Glomerular visceral epithelial cell (primary cell): ENCODE measurements at regions not wholly inside any gene's neighbourhood (a gene's known extent, or its start where the extent isn't known, plus 50 kb on each side); places are given as distances from the start of the nearest gene placed in this dataset.
"Not testable (repeated sequence)": the region's sequence is repeated elsewhere in the genome, so short reads cannot be mapped to it uniquely, and the experiment has no call there.

Source experiments
- DNase-seq: peaks from one replicate; pipeline ENCODE4 v3.0.0-alpha.2; 2016; ENCODE audit errors: extremely low spot score

DNA sequence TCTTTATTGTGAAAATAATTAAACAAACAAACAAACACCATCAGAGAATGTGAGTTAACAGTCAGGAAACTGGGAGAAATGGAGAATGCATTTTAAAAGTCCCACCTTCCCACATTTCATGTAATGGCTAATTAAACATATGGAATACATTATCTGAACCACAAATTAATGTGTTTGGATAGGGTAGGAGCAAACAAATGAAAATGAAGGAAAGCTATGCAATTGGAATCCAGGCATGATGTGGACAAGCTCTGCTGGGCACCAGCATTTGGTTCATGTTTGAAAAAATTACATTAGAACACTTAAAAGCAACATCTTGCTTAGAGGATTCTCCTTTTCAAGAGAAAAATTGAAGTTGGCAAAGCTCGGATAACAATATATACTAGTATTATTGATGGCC lies 628.1 kb downstream of the LMO4 start:
- DNase-seq, result no peak

DNA sequence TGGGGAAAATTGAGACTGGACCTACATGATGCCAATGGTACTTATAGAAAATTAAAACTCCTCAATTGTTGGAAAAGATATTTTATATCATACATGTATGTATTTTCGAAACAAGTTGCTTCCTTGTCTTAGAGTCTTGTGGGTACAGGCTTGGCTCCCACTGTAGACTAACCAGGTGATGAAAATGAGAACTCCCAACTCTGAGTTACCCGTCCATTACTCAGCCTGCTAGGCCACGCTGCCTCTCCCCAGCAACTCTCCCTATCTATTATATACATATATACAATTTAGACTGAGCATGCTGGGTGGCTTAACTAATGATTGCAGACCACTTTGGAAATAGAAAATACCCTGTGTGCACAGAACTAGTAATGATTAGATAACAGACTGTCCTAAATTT lies 628.7 kb downstream of the LMO4 start:
- DNase-seq, result no peak

DNA sequence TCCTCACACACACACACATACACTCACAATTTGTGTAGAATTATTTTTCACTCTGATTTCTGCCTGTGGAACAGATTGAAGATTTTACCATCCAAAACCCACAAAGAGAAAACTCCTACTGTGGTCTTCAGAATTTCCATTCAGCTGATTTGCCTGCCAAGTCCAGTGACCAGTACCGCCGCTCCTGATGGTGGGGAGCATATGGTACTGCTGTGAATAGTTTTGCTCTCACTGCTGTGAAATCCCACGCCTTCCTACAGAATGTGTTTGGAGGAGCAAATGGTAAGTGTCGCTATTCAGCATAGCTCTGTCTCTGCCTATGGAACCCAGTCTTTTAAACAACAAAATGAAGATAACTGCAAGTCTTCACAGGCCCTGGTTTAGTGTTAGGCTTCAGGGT lies 629.5 kb downstream of the LMO4 start:
- DNase-seq, result no peak

DNA sequence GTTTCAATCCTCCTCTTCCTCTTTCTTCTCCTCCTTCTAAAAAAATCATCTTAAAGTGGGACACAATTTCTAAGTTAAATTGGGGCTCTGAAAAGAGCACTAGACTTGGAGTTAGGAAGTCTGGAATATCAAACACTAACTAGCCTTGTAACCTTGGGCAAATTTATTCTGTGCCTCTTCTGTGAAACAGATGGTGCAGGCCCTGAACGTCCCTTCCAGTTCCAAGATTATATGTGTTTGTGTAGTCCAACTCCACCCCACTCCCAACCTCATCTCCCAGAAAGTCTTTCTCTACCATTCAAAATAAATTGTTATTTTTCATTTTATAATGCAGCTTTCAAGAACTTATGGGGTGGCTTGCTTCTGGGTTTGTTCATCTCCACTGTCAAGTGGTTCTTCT lies 630.0 kb downstream of the LMO4 start:
- DNase-seq, result no peak

DNA sequence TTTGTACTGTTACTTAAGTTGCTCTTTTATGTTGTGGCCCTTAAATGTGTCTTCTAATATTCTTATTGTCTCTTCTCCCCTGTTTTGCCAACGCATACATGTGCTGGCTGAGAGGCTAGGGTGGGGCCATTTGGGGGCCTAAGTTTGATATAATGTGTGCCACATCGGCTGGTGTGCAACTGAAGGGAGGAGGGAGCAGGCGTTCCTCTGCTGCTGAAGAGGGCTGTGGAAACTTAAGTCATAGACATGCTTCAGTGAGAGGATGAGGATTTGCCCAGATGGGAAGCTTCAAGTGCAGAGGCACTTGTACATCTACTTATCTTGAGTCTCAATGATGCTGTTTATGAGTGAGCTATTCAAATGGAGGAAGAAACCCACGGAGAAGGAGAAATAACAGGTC lies 630.6 kb downstream of the LMO4 start:
- no peak for DNase-seq

DNA sequence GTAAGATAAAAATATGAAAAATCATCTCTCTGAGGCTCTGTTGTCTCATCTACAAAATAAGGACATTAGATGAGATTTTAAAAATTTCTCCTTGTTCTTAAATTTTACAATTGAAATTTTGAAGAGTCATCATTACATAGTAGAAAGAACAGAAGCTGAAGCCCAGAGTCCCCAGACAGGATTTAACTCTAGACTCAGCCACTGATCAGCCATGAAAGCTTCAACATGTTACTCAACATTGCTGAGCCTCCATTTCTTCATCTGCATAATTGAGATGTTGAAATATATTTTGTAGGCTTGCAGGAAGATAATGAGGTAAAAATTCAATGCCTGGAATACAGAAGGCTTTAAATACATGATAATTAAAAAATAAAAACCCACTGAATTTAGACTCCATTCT lies 633.3 kb downstream of the LMO4 start:
- no peak for DNase-seq

DNA sequence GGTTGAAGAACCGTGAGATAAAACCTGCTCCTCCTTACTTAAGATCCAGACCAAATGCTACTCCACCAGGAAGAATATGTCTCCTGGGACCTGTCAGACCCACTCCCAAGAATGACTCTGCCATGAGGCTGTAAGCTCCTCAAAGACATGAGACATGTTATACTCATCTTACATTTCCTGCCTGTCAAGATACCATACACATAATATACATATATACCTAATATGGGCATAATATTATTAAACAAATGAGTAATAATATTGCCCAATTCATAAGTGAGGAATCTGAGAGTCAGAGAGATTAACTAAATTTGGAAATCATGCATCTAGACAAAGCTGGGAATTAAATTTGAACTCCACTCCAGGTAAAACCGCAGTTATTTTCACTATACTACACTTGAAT lies 634.9 kb downstream of the LMO4 start:
- DNase-seq, result no peak

DNA sequence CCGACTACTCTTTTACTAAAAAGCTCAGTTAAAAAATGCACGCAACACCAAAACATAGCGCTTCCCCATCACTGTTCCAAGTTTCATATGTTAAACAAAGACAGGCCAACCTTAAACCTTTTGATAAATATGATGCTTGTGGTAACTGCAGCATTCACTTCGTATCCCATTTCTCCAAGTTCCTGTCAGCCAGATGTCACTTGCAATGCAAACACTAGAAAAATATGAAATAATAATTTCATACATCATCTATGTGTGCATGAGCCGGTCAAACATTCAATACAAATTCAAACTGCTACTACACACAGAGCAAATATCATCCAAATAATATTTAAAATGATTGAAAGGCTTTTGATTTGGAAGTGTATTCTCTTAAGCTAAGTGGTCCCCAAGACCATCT lies 636.5 kb downstream of the LMO4 start:
- DNase-seq, result no peak

DNA sequence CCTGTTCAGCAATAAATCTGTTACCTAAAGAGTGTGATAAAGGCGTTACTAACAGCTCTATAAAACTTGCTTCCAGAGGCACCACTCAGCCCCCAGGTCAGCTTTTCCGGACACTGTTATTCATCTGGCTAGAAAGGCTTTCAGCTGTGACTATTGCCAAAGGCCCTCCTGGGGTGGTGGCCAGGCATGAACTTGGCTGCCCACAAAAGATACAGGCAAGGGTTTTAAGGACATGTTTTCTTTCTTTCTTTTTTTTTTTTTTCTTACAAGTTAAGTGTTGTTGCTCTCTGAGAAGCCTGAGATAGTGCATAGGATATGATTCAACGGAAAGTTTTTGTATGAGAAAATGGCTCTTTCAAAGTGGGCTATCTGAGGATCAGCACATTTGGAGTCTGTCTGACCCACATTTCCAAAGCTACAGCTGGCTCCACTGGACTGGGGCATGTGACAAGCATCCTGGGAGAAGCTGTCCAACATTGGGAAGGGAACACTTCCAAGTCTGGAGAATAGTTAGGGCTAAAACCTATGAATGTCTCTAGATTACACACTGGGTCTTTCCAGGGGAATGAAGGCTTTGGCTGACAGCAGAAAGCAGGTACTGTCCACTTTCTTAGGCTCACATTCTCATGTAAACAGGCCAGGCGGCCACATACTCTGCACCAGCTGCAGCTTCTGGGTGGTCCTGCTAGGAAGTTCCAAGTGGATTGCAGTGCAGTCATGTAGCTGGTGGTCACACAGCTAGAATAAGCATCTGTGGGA lies 639.7 kb downstream of the LMO4 start:
- peak; percentile 60 for DNase-seq

DNA sequence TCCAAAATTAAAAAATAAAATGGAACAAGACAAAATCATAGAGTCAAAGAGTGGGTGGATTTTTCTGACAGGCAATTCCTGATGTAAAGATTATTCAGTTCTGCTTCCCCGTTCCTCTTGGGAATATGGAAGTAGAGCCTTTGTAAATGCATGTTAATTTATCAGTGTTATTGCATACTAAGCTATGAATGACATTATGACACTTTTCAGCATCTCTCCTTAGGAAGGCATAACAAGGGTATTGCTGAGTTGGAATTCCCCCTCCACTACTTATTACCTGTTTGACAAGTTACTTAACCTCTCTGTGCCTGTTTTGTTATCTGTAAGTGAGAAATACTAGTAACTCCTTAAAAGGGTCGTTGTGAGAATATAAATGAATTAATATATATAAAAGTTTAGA lies 640.4 kb downstream of the LMO4 start:
- DNase-seq, result no peak

DNA sequence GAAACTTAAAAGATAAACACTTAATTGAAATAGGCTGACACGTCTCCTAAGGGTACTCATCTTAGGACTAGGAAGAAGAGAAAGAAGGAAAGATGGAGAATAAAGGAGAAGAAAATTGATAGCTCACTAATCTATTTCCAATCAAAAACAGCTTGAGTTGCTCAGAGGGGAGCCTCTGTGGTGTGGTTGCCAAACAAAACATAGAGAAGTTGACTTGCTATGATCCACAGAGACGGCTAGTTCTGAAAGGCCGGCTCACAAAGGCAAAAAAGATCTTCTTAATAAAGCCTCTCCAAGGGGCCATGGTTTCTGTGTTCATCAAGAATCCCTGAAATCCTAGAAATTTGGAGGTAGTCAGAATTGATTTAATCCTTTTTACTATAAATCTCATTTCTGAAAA lies 644.1 kb downstream of the LMO4 start:
- DNase-seq, result no peak

DNA sequence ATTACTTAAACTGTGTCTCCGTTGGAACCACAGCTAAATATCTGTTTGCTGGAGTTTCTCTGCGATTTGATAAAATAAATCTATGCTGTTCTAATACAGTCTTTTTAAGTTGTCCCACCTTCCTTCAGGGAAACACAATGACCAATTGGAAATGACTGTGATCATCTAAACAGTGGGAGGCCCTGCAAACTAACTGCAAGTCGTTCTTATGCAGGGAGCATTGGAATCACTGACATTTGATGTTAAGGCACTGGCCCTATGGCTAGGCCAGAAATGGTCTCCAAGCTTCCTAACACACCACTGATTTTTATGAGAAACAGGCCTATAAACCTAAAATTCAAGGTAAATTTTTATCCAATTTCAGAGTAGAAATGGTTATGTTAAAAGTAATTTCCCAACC lies 645.2 kb downstream of the LMO4 start:
- no peak for DNase-seq

DNA sequence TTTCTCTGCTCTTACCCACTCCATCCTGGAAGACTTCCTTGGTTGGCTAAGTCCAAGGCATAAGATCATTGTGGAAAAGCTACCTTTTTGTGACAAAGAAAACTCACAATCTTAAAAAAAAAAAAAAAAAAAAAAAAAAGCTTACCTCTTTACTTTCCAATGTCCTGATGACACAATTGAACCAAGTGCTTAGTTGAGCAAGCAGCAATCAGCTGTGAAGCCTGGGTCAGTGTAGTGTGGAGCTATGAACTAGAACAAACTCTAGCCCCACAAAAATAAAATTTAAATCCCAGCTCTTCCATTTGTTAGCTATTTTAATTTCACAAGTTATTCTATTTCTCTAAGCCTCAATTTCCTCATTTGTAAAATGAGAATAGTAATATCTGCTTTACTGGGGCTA lies 647.6 kb downstream of the LMO4 start:
- DNase-seq, result no peak

DNA sequence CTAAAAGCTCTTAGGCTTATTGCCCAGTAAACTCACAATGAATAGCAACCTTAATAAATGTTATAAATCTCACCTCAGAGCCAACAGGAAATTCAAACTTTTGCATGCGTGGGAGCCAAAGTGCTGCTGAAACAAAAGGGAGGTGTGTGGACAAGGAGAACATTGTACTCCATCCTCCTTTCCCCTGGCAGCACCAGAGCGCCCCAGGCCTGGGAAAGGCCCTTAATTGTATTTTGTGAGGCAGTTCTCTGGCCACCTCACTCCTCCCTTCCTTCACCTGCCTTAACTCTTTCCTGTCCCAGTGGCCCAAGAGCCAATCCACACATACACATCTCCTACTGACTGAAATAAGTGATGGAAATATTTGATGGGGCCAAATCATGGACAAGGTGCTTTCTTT lies 648.5 kb downstream of the LMO4 start:
- DNase-seq, result no peak

DNA sequence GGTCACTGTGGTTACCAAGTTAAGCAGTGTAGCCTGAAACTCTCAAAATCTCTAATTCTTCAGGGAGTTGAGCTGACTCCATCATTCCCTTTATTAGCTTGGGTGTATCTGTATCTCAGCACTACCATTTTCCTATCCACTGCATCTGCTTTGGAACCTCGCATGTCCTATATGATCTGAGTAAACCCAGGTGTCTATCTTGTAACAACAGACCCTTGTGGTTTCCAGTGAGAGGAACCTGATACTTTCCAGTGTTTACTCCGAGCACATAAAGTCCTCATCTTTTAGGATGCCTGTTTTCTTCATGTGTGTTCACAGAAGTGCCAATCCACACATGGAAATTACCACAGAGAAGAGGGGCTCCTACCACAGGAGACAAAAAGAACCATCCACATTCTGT lies 650.4 kb downstream of the LMO4 start:
- DNase-seq, result no peak

DNA sequence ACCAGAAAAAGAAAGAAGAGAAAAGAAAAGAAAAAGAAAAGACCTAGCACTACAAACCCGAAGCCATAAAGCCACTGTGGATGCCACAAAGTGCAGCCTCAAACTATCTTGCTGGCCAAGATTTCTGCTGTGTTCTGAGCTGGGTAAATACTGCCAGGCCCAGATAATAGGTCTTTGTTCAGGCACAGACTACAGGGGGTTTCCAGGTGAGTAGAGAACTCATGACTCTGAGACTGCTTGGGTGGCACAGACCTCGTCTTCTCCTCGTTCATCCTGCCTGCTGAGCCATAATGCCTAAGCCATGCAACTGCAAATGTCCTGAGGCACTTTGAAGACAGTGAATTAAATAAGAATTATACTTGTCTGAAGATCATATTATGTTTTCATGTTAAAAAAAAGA lies 651.8 kb downstream of the LMO4 start:
- DNase-seq, result no peak

DNA sequence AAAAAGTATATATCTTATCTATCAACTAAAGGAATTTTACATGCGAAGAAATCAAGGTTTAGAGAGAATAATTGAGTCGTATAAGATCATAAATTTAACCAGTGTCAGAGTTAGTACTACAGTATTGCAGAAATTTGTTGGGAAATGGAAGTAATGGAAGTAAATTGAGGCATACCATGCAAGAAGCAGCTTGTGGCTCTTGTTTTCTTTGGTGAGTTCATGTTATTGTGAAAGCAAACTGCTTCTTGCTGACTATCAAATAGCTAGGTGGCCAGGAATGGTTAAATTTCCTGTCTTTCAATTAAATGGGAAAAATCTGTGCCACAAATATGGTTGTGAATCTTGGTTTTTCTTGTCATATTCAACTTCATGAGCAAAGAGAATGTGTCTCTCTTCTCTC lies 652.7 kb downstream of the LMO4 start:
- DNase-seq, result no peak

DNA sequence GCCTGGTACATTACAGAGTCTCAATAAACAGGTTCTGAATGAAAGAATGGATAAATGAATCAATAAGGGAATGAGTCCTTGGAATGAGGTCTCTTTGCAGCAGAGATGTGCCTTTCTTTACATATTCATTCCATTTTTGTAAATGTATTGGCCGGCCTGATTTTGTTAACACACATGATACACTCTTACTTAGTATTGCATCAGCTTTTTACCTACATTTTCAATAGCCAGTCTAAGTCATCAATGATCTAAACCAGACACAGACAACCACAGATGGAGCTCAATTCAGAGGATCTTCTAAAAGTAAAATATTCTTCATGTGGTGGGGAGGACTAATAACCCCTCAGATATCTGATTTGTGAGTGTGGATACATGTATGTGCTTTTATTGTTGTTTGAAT lies 653.1 kb downstream of the LMO4 start:
- DNase-seq, result no peak

DNA sequence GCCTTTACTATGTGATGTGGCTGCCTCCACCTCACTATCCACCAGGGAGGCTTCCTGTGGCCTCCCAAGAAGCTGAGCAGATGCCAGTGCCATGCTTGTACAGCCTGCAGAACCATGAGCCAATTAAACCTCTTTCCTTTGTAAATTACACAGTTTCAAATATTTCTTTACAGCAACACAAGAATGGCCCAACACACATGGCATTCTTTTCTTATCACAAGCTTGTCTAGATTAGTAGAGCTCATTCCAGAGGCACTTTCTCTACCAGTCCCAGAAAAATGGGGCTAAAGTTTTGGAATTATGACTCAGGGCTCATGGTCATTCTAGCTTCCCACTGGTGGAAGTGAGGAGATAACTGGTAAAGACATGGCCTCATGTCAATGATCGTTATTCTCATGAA lies 655.2 kb downstream of the LMO4 start:
- no peak for DNase-seq

DNA sequence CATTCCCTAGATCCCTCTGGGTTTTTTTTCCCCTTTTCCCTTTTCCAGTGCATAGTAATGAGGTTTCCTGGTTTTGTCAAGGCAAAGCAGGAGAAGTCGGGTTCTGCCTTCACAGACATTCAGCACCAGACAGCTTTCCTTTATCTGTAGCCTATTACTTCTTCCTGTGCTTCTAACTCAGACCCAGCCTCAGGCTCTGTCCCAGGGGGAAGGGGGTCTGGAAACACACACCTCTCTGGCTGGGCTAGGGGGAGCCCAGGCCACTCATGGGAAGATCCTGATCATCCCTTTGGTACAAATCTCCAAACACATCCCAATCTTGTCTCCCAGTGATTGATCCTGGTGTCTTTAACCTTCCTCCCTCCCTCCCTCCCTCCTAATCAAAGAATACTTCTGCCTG lies 656.4 kb downstream of the LMO4 start:
- DNase-seq, result no peak

DNA sequence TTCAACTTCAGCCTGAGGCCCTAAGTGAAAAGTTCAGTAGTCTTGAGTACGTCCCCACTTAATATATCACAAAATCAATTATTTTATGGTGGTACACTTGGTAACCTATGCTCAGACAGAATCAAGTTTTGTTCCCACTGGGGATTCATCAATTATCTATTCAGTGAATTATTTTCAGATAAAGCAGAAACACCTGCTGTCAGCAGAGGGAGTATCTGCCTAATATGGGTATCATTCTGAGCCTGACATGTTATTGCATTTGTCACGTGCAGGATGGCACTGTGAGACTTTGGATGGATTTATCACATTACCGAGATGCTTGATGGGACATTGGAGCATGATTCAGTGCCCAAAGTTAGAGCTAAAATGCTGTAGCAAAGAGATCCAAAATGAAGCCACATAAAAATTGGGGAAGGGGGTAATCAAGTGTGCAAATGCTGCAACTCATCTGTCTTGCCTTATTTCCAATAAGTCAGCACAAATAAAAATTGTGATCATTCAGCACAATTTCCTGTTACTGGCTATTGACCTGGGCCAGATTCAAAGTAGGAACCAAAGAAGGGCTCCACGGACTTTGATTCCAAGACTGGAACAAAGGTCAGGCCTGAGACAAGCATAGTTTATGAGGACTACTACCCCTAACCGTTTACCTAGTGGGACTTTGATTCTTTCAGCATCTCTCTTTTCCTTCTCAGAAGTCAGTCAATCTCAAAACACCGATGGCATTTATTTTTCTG lies 657.6 kb downstream of the LMO4 start:
- DNase-seq, result no peak

DNA sequence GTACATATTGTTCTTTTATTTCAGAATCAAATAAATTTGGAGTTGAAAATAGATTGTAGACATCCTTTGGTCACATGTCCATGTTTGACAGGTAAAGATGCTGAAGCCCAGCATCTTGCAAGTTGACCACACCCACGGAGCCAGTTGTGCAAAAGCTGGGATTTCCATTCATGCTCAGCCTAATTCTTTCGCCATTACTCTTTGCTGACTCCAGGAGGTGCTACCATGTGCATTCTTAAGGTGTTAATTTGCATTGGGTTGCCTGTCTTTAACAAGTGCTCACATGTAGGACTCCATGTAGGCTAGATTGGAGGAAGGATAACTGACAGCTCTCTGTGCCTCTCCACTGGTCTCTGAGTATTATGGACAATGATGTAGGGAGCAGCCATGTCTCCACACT lies 660.7 kb downstream of the LMO4 start:
- no peak for DNase-seq

DNA sequence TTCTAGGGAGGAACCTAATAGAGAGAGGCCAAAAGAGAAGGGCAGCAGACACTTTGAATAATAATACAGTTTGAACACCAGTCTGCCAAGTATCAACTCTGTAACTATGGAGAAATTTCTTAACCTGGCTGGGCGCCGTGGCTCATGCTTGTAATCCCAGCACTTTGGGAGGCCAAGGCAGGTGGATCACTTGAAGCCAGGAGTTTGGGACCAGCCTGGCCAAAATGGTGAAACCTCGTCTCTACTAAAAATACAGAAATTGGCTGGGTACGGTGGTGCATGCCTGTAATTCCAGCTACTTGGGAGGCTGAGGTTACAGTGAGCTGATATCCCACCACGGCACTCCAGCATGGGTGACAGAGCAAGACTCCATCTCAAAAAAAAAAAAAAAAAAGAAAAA lies 663.9 kb downstream of the LMO4 start:
- not testable (repeated sequence) for DNase-seq

DNA sequence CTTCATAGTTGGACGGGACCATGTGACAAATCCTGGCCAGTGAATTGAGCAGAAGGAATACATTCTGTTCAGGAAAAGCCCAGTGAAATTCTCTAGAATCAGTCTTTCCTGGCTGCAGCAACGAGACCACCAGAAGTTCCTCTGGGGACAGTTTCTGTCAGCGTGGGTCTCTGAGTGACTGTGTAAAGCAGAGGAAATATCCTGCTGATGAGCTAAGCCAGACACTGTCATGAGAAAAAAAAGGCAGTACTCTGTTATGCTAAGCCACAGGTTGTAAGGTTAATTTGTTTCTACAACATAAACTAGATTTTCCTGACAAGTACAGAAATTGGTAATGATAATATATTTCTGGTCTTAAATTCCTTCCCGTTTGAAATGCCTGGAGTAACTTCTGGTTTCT lies 664.4 kb downstream of the LMO4 start:
- no peak for DNase-seq
